ENCODE measurements at regions not wholly inside any gene's neighbourhood (a gene's known extent, or its start where the extent isn't known, plus 50 kb on each side); places are given as distances from the start of the nearest gene placed in this dataset.

GRCh38 chr2:14303366-14304115, 329.0 kb upstream of the LRATD1 start:
- TF ChIP-seq CTCF (IDR thresholded peaks at IDR 0.05; ENCODE audit: low read depth, low read length, missing control alignments): no peak
- Histone ChIP-seq H3K27me3 (replicated peaks) (no peaks in the 10 kb centered on the region), H3K36me3 (replicated peaks) (no peaks in the 10 kb centered on the region), H3K27ac (no peak overlapping the region), H3K4me3 (ENCODE audit: low read depth, low read length) (no peak overlapping the region)
- in situ Hi-C loops (cut with HindIII; ENCODE audit: low pct_ligation_motif_present, low sequenced_read_pairs): no loop called here
- DNase-seq: no peak

- H3K27ac ChIP-seq: no peak overlapping the region
- no peaks in the 10 kb centered on the region for H3K27me3 ChIP-seq (replicated peaks)
- H3K36me3 ChIP-seq (replicated peaks): no peaks in the 10 kb centered on the region
- TF ChIP-seq CTCF (IDR thresholded peaks at IDR 0.05; ENCODE audit: low read depth, low read length, missing control alignments): no peak
- H3K4me3 ChIP-seq (ENCODE audit: low read depth, low read length): no peak overlapping the region
- in situ Hi-C loops (cut with HindIII; ENCODE audit: low pct_ligation_motif_present, low sequenced_read_pairs): no loop called here
- no peak for DNase-seq
Measured at GRCh38 chr2:14304326-14304725, 328.2 kb upstream of the LRATD1 start.

- H3K36me3 ChIP-seq (replicated peaks): no peaks in the 10 kb centered on the region
- no peak for TF ChIP-seq CTCF (IDR thresholded peaks at IDR 0.05; ENCODE audit: low read depth, low read length, missing control alignments)
- H3K27me3 ChIP-seq (replicated peaks): no peaks in the 10 kb centered on the region
- H3K4me3 ChIP-seq (ENCODE audit: low read depth, low read length): no peak overlapping the region
- in situ Hi-C loops (cut with HindIII; ENCODE audit: low pct_ligation_motif_present, low sequenced_read_pairs): no loop called here
- H3K27ac ChIP-seq: no peak overlapping the region
- no peak for DNase-seq
Measured at GRCh38 chr2:14306268-14306861, 326.2 kb upstream of the LRATD1 start.

- DNase-seq: no peak
- Histone ChIP-seq H3K36me3 (replicated peaks) (no peaks in the 10 kb centered on the region), H3K4me3 (ENCODE audit: low read depth, low read length) (no peak overlapping the region), H3K27ac (no peak overlapping the region), H3K27me3 (replicated peaks) (no peaks in the 10 kb centered on the region)
- no peak for TF ChIP-seq CTCF (IDR thresholded peaks at IDR 0.05; ENCODE audit: low read depth, low read length, missing control alignments)
- in situ Hi-C loops (cut with HindIII; ENCODE audit: low pct_ligation_motif_present, low sequenced_read_pairs): no loop called here
Measured at GRCh38 chr2:14313341-14313740, 319.2 kb upstream of the LRATD1 start.

- in situ Hi-C loops (cut with HindIII; ENCODE audit: low pct_ligation_motif_present, low sequenced_read_pairs): no loop called here
- no peak for TF ChIP-seq CTCF (IDR thresholded peaks at IDR 0.05; ENCODE audit: low read depth, low read length, missing control alignments)
- Histone ChIP-seq H3K4me3 (ENCODE audit: low read depth, low read length) (no peak overlapping the region), H3K36me3 (replicated peaks) (no peaks in the 10 kb centered on the region), H3K27ac (no peak overlapping the region), H3K27me3 (replicated peaks) (no peaks in the 10 kb centered on the region)
- DNase-seq: no peak
Measured at GRCh38 chr2:14316594-14316993, 315.9 kb upstream of the LRATD1 start.

Data from brain microvascular endothelial cell (primary cell).